Amniotic stem cell (primary cell): ENCODE measurements at regions not wholly inside any gene's neighbourhood (a gene's known extent, or its start where the extent isn't known, plus 50 kb on each side); places are given as distances from the start of the nearest gene placed in this dataset.
"Not testable (repeated sequence)": the region's sequence is repeated elsewhere in the genome, so short reads cannot be mapped to it uniquely, and the experiment has no call there.

ENCODE experiments used
- DNase-seq: peaks from one replicate; lab custom pipeline; 2025; lab: John Stamatoyannopoulos, UW

DNA sequence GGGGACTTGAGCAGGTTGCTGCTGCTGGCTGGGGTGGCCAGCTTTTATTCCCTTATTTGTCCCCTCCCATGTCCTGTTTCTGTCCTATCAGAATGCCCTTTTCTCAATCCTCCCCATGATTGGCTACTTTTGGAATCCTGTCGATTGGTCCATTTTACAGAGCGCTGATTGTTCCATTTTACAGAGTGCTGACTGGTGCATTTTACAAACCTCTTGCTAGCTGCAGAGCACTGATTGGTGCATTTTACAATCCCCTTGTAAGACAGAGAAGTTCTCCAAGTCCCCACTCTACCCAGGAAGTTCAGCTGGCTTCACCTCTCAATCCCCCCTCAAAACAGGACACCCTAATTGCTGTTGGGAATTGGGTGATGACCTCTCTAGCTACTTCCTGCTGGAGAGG lies 608.0 kb downstream of the C12orf50 start:
- not testable (repeated sequence) for DNase-seq

- DNase-seq: peak; percentile 13
Observed at GRCh38 chr12:87413784-87414183, 615.4 kb downstream of the C12orf50 start.

GRCh38 chr12:87406926-87407325 lies 622.3 kb downstream of the C12orf50 start:
- no peak for DNase-seq

DNA sequence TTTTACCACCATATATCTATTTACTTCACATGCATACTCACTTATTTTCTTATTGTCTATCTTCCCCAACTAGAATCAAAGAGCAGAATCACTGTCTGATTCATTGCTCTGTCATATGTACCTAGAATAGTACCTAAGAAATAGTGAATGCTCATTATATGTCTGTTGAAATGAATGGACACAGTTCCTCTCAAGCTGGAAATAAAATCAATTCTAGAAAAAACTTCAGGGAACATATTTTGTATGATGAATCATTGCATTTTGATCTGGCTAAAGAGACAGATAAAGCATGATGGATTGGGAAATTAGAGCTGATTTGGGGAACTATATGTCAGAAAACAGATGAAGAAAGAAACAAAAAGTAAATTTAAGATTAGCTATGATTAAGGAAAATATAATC lies 623.3 kb downstream of the C12orf50 start:
- DNase-seq: no peak

GRCh38 chr12:87394168-87394567 lies 635.0 kb downstream of the C12orf50 start:
- not testable (repeated sequence) for DNase-seq

DNA sequence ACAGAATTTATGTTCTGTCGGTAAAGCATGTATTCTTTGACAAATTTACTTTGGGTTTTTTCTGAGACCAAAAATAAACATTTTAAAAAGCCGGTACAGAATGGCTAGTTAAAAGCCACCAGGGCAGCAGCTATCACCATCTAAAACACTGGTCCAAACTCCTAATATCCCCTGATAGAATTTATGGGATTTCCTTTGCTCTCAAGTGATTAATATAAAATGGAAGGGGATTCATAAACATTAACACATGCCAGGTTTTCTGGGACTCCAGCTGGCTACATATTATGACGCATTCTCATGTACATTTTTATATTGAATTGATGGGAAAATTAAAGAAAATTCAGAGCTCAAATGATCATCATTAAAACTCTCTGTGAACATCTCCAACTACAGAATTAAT lies 640.8 kb downstream of the C12orf50 start:
- DNase-seq: no peak

- no peak for DNase-seq
Observed at GRCh38 chr12:87385322-87385721, 643.9 kb downstream of the C12orf50 start.

DNA sequence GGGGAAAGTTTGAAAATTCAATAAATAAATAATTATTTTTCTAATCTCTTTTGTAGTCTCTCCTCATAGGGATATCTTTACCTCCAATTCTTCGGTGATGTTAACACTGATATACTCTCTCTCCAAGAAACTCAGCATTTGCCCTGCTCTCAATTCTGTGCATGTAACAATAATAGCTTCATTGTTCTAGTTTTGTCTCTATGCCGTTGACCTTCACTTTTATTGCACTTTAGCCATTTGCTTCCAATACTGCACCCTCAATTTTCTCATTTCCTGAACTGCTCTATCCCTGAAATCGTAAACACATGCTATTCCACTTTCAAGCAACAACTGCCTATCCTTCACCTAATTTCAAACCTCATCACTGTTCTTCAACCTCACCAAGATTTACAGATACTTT lies 645.0 kb downstream of the C12orf50 start:
- DNase-seq: no peak

- no peak for DNase-seq
Observed at GRCh38 chr12:87383680-87384079, 645.5 kb downstream of the C12orf50 start.

- DNase-seq: no peak
Observed at GRCh38 chr12:87382959-87383566, 646.1 kb downstream of the C12orf50 start.

GRCh38 chr12:87382436-87382835 lies 646.8 kb downstream of the C12orf50 start:
- no peak for DNase-seq

DNA sequence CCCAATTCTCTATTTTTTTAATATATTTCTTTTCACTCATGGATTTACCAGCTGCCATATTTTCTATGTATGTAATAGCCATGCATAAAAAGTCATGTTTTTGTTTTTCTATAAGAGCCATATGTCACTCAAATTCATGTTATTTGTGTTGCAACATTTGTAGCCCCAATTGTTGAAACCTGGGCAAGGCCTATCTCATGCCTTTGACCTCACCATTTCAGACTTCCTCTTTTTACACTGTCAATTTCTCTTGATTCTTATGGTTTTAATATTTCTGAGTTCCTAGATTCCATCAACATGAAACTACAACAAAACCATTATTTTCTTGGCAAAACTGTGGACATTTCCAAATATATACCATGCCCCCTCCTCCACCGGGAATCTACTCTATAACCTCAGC lies 647.5 kb downstream of the C12orf50 start:
- DNase-seq: no peak

DNA sequence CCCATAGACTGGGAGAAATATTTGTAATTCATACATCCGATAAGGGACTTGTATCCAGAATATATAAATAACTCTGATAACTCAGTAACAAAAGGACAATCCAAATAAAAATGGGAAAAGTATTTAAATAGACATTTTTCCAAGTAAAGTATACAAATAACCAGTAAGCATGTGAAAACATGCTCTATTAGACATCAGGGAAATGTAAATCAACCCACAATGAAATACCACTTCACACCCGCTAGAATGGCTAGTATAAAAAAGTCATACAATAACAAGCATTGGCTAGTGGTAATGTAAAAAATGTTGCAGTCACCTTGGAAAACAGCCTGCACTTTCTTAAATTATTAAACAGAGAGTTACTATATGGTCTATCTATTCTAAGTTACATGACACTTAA lies 650.7 kb downstream of the C12orf50 start:
- DNase-seq: no peak

DNA sequence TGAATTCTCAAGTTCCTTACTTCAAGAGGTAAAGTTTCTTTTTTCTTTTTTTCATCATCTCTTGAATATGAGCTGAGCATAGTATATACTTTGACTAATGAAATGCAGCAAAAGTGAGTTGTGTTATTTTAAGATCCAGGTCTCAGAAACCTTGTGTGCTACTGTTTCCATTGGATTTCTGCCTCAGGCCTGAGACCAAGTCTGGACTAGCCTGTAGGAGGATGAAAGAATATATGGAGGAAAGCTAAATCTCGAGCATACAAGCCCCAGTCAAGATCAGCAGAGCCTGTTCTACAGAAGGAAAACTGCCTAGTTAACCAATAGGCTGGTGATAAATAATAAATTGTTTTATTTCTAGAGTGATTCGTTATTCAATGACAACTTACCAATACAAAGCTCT lies 652.5 kb downstream of the C12orf50 start:
- no peak for DNase-seq

DNA sequence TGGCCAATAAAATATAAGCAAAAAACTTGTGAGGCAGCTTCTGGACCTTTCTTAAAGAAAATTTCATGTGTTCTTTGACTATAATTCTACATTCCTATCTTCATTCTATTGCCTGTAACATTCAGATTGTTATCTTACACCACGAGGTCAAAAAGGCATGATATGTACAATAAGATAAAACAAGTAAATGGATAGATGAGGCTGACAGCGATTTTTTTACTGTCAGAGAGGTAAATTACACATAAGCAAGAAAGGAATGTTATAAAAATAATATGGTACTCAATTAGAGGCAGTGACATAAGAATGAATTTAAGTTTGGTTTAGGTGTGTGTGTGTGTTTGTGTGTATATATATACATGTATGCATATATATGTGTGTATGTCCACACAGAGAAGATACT lies 660.0 kb downstream of the C12orf50 start:
- no peak for DNase-seq

DNA sequence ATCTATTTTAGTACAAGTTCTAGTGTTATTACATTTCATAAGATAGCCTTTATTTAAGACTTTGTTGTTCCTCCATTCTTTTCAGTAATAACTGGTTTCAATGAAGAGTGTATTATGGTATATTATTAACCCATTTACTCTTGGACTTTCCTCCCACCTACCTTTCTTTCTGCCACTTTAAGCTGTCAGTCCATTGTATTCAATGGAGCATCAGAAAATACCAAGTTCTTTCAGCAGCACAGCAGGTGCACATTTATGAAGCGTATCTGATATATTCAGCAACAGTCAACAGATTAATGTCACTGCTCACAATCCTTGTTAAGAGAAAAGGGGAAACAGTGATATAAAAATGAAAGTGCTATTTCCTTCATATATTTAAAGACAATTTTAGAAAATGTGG lies 660.9 kb downstream of the C12orf50 start:
- no peak for DNase-seq

DNA sequence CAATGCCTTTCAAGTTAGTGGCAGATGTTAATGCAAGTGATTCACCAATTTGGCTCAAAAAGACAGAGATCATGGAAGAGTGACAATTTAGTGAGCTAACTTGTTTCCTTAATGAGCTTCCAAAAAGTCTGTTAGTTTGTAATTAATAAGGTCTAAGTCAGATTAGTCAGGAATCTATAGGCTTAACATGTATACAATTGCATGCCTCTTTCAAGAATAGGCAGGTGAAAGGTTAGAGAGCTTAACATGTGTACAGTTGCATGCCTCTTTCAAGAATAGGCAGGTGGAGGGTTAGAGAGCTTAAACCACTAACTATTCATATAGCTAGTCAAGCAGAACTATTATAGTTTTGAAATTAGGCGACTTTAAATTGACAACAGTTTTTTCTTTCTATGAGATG lies 663.8 kb downstream of the C12orf50 start:
- no peak for DNase-seq

- DNase-seq: no peak
Observed at GRCh38 chr12:87363497-87364084, 665.6 kb downstream of the C12orf50 start.

DNA sequence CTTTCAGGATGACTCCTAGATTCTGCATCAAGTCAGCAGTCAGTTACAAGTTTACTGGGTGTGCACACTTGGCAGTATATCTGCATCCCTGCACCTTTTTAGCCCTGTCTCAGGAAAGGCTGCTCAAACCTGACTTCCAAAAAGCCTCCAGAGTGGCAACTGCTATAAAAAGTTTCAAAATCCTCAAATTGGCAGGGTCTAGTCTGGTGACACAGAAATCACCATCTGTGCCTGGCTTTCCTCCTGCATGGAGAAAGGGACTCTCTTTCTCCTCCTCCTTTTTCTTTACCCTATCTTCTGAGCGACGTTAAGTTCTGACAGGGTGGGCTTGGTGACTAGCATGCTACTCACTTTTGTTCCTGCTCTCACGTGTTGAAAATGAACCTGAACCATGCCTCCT lies 679.5 kb downstream of the C12orf50 start:
- no peak for DNase-seq

- no peak for DNase-seq
Observed at GRCh38 chr12:87348071-87348470, 681.1 kb downstream of the C12orf50 start.

- DNase-seq: no peak
Observed at GRCh38 chr12:87344699-87345098, 684.5 kb downstream of the C12orf50 start.

DNA sequence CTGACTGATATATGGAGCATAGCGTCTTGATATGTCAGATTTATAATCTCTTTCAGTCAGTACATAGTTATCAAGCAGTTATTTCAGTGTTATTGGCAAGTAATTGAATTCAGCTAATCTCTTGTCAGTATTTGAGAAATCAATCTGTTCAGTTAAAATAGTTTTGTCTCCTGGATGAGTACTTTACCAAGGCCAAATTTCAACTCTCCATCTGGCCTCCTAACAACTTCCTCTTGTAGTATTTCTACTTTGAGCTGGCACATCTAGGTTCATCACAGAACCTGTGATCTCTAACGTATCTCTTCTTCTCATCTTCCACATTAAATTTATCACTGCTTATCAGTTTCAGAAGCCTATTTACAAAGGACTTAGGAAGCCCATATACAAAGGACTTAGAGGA lies 690.5 kb downstream of the C12orf50 start:
- DNase-seq: no peak

DNA sequence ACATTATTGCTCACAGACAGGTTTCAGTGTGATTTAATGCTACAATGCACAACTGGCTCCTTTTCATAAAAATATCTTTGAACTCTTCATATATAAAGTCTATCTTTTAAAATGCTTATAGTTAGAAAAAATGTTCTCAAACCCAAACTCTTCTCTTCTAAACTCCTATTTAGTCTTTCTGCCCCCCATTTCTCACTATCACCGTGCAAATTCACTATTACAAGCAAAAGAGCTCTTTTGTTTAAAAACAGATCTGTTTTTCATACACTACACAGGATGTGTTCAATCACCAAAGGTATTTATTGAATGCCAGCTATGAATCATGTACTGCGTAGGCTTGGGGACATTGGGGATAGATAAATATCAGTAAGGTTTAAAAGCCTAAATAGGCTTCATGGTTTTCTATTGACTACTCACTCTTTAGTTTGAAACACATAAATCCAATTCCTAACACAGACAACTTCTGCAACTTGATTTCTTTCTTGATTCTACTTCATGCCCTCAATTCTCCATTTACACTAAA lies 692.3 kb downstream of the C12orf50 start:
- DNase-seq: no peak
